ENCODE measurements at regions not wholly inside any gene's neighbourhood (a gene's known extent, or its start where the extent isn't known, plus 50 kb on each side); places are given as distances from the start of the nearest gene placed in this dataset.
"Not testable (repeated sequence)": the region's sequence is repeated elsewhere in the genome, so short reads cannot be mapped to it uniquely, and the experiment has no call there.

DNA sequence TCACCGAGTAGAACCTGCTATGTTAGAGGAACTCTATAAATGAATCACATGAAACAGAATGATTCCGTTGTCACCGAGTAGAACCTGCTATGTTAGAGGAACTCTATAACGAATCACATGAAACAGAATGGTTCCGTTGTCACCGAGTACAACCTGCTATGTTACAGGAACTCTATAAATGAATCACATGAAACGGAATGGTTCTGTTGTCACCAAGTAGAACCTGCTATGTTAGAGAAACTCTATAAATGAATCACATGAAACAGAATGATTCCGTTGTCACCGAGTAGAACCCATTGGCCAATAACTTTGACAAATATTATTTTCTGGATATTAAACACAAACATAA lies 309.1 kb upstream of the FRG1 start:
- DNase-seq = not testable (repeated sequence)

DNA sequence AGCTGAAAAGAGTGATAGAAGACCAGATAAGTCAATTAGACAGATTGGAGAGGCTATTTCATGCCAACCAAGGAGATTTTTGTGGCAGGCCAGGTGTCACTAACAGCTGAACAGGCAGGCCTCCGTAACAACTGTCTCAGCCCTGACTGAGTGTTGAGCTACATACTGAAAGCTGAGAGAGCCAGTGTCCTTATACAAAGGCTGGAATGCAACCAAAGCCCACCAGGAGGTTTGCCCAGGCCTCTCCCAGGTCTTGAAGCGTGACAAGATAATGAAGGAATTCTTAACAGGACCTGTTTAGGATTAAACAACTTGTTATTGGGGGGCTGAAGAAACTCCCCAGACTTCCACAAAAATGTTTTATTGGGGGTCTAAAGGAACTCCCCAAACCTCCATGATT lies 290.2 kb upstream of the FRG1 start:
- DNase-seq = not testable (repeated sequence)

DNA sequence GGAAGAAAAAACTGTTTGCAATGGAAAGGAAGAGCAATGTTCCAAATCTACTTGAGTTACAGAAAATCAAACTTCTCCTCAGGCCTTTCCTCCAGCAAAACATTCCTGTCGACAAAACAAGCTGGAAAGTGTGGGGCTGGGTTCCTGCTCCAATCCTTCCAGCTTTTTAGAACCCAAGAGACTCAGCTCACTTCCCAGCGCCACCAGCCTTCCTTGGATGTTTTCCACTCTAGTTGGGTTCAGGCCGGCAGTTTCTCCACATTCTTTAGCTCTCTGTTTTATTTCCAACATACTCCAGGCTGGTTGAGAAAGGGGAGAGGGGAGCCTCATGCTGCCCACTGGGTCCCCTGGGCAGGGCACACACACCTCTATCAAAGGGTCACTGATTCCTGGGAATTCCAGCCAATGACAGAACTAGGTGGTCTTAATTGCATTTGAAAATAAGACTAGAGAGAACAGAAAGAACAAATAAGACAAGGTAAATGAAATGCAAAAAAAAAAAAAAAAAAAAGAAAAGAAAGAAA lies 287.5 kb upstream of the FRG1 start:
- DNase-seq = not testable (repeated sequence)

DNA sequence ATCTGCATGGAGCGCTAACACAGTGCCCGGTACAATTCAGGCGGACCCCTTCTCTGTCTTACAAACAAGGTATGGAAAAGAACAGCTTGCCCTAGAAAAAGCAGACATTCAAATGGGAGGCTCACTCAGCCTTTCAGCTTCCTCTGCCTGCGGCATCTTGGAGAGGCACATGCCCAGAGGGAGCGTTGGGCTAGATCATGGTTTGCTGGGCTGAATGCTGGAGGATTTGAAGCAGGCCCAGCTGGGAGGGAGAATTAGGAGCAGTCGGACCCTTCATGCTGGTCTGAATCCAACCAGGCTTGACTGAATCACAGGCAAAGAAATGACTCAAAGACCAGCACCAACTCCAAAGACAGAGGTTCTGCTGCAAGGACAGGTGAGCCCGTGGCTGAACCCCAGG lies 286.7 kb upstream of the FRG1 start:
- DNase-seq = not testable (repeated sequence)

DNA sequence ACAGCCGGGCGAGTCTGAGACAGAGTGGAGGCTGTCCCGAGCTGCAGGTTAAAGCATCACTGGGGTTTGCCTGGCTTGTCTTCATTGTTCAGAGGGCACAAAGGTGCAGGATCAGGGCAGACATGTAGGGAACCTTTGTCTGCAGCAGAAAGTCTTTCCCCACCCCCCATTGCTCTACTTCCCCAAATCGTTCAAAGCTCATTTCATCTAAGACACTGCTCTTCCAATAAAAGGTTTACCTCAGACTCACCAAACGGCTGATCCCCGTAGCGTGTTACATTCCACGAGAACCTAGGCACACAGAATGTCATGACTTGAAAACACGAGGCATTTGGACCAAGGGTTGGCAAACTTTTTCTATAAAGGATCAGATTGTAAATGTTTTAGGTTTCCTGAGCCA lies 286.3 kb upstream of the FRG1 start:
- DNase-seq = not testable (repeated sequence)

DNA sequence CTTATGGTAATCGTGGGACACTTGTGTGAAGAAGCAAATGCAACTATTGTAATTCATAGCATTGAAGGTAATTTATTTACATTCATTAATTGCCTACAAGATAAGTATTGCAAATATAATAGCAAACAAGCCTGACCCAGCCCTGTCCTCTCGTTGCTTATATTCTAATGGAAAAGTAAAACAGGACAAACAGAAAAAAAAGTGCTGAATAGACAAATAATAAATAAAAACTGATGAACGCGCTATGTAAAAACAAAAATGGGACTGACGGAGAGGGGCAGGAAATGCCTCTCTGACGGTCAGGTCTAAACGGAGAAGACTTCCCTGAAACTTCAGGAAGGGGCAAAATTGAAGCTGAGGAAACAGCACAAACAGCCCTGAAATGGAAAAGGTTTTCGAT lies 284.9 kb upstream of the FRG1 start:
- DNase-seq = not testable (repeated sequence)

DNA sequence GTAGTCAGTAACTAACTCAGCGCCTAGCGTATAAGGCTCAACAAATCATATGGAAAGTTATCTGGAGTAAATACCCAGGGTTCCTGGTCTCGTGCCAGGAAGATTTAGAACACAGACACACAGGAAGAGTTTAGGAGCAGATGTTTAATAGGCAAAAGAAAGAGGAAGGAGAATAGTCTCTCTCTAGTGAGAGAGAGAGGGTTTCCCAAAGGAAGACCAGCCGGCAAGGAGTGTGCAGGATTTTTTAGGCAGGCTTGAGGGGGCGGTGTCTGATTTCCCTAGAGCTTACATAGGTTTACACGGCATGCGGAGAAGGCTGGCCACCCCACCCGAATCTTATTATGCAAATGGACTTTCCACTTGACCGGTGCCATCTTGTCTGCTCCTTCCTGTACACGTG lies 284.0 kb upstream of the FRG1 start:
- no peak for DNase-seq

DNA sequence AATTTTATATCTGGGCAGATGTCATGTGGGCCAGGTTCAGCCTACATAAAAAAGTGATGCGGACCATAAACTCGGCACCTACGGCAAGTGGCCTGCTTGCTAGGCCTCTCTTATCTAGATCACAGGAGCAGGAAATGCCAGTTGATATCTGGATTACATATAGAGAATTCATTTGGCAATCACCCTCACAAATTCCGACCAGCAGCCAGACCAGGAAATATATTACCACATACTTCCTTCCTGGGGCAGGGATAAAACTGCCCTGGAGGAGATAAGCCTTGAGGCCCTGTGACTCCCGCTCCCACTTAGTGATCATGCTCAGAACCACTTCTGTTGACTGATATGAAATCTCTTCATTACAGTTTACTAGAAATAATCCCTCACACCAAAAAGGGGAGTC lies 282.4 kb upstream of the FRG1 start:
- not testable (repeated sequence) for DNase-seq

DNA sequence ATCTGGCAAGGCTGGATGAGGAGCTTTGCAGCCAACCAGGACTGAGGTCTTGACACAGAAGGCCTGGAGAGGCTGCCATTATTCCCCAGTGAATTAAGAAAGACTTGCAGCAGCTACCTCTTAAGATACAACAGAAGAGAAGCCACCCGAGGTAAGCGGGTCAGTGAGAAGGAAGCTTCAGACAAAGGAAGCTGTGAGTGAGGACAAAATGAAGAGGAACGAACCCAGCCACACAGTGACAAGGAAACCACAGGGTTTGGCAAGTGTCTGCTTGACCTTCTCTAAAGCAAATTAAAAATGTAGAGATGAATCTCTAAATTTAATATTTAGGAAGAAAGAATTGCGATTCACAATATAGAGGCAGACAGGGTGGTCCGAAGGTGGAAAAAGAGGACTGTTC lies 281.8 kb upstream of the FRG1 start:
- DNase-seq = not testable (repeated sequence)

DNA sequence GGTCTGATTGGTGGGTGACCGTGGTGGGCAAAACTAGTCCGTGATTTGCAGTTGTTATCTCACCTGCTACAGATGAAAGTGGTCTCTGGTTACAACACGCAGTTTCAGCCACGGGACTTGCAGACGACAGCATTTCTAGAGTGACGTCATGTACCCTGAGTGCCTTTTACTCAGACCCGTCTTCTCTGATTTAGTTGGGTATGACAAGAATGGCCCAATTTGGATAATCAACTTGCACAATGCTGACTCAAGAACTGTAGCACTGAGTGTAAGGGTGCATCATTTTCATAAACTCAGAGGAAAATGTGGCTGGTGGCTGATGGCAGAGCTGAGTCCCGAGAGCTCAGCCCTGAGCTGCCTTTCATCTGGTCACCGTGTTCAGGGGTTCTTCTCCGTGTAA lies 281.4 kb upstream of the FRG1 start:
- DNase-seq = no peak

DNA sequence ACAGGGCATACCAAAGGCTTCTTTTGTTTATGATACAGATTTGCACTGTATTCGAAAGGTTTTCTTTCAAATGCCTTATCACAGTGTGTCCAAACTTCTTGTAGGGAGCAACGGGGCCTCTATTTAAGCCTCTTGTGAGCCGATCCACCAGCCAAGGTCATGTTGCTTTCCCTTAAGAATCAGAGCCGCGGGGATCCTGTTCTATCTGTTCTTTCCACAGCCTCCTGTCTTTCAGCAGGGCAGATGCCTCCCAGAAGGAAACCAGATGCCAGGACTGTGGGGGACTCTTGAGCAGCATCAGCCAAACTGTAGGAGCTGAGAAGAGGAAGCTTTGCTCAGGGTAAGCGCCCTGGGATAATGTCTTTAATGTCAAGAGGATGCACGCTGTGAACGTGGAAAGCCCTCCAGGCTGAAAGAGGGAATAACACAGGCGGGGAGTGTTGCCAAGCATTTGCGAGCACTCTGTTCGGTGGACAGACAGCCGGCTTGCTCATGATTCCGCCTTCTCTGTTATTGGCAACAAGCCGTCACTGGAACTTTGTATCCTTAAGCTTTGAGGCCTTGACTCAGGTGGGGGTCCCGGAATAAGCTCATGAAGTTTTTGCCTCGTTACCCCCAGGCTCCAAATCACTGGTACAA lies 279.8 kb upstream of the FRG1 start:
- no peak for DNase-seq

DNA sequence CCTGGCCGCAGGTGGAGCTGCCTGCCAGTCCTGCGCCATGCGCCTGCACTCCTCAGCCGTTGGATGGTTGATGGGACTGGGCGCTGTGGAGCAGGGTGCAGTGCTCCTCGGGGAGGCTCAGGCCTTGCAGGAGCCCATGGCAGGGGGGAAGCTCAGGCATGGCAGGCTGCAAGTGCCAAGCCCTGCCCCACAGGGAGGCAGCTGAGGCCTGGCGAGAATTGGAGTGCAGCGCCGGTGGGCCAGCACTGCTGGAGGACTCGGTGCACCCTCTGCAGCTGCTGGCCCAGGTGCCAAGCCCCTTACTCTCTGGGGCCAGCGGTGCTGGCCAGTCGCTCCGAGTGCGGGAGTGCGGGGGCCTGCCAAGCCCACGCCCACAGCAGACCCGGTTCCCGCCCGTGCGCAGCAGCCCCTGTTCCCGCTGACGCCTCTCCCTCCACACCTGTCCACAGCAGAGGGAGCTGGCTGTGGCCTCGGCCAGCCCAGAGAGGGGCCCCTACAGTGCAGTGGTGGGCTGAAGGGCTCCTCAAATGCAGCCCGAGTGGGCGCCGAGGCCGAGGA lies 275.9 kb upstream of the FRG1 start:
- DNase-seq = no peak

DNA sequence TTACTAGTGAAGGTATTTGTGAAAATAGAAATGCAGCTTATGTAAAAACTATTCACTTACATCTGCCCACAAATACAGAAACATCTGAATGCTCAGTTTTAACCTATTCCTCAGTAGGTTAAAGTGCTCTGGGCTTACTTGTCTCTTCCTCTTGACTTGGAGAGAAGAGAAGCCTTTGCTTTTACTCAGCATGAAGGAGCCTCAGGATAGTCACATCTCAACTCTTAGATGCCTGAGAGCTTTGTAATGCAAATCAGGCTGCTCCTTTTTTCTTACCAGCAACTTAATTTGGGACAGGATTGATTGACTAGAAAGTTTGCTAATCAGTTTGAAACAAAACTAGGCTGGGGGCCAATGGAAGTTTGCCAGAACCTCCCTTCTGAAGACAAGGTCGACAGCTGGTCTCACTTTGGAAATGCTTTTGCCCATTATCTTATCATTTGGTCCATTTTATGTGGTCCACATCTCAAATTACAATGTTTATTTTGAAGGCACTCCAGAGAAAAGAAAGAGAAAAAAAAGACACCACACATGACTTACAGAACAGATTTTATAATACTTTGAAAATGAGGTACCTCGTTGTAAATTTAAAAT lies 274.9 kb upstream of the FRG1 start:
- not testable (repeated sequence) for DNase-seq

DNA sequence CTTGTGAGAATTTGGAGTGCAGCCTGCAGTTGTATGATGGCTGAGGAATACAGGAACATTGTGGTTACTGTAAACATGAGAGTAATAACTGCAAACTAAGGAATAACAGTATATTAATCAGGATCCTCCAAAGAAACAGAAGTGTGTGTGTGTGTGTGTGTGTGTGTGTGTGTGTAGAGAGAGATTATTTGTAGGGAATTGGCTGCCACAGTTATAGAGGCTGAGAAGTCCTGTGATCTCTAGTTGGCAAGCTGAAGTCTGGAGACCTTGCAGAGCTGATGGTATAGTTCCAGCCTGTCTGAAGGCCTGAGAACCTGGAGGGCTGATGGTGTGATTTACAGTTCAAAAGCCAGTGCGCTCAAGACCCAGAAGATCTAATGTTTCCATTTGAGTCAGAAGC lies 273.3 kb upstream of the FRG1 start:
- DNase-seq = not testable (repeated sequence)

DNA sequence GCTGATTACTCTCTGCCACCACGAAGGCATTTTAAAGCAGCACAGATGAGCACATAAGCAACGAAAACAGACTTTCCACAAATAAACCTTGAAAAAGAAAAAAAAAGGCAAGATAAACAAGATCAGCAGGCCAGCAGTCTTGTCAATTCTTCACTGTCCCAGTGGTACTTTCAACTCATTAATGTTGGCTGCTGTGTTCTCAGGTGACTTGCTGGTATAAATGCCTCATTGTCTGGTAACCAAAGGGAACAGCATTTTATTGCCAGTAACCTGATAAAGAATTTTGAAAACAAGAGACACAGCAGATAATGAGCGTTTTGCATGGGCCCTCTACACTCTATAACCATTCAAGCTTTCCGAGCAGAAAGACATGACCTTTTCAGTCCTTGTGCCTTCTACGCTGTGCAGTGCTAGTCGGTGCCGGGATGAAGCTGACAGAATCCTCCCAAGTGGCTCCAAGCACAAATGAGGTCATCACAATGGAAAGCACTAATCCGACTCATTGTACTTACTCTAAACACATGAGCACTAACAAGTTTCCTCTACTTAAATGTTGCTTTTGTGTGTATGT lies 242.9 kb upstream of the FRG1 start:
- DNase-seq = not testable (repeated sequence)

DNA sequence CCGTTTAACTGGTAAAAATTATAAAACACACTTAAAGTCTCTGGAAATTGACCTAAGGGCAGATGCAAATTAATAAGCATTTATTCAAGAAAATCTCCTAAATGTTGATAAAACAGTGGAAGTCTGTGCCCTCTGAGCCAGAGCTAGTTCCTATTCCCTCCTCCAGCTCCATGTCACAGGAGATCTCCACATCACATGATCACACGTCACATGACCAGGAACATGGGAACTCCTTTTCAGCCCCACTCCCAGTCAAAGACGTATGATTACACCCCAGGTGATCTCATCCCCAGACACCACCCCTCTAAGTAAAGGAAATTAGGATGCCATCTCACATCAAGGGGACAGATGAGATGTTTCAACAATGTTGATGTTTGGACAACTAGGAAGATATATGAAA lies 237.7 kb upstream of the FRG1 start:
- DNase-seq = not testable (repeated sequence)

DNA sequence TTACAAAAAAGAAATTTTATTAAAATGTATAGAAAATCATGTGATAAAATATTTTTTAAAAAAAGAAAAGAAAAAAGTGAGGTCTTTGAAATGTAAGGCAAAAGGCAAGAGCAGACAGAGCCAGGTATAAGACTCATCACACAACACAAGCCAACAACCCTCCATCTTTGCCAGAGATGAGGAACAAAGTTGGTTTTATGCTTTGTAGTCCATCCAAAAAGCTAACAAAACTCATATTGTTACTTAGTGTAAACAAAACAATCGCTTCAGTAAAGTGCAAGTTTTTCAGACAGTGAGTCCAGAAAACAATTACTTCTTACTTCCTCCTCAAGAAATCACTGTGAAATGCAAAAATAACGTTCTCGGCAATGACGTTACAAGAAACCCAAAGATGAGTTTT lies 233.9 kb upstream of the FRG1 start:
- DNase-seq = not testable (repeated sequence)

DNA sequence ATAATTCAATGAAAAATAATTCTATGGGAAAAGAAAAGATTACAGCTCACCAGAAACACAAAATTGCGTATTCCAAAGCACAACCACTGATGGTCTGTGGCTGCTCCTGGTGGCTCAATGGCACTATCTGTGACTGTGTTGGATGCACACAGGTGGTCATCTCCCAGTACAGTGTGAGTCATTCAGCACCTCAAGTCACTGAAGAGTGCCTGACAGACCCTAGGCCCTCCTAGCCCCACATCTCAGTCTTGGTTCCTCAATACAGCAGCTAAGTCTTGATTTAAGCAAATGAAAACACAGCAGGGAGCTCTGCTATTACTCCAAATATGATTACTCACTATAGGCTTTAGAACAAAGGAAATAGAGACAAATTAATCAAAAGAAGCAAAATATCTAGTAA lies 233.4 kb upstream of the FRG1 start:
- not testable (repeated sequence) for DNase-seq

DNA sequence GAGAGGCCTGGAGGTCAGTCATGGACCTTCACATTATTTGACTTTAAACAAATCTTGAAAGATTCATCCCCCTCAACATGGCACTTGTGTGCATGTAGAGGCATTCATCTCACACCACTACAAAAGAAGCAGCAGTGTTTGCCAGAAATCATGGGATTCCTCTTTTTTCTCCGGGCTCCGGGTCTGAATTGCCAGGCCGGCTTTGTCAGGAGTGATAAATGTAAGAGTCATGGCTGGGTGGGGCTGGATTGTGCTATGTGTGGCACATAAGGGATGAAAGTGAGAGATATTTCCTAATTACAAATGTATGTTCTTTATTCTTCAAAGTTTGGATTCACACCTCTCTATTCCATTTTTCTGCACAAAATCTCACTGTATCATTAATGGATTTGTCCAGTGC lies 228.7 kb upstream of the FRG1 start:
- DNase-seq = not testable (repeated sequence)

DNA sequence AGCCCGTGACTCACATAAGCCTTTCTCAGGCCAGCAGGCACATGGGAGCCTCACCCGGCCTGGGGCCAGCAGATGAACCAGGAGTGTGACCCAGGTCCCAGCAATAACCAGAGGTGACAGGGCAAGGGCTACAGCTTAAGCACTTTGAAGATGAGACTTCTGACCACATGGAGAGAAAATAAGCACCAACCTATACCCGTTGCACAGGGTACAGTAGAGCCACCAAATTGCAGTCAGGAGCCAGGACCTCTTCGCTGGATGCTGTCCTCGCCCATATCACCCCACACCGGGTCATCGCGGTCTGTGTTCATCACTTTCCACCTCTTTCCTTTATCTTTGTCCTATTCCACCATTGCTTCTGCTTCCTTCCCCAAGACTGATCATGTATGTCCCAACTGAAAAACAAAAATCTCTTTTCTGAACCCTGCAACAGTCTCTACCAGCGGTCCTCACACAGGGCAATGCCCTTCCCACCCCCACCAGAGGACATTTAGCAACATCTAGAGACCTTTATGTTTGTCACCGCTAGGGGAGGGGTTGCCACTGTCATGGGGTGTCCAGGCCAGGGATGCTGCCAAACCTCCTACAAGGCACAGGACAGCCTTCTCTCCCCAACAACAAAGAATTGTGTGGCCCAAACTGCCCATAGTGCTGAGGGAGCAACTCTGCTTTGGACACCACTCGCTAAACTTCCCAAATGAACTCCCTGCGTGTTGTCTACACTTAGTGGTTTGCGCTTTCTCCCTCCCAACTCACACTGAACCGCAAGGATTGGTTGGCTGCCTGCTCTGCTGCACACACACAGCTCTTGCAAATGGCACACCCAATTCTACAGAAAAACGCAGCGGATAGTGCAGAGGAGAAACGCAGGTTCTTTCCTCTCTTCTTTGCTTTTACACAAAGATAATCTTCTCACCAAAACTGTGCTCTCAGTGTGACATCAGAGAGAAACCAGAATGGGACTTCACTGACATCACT lies 219.4 kb upstream of the FRG1 start:
- not testable (repeated sequence) for DNase-seq

DNA sequence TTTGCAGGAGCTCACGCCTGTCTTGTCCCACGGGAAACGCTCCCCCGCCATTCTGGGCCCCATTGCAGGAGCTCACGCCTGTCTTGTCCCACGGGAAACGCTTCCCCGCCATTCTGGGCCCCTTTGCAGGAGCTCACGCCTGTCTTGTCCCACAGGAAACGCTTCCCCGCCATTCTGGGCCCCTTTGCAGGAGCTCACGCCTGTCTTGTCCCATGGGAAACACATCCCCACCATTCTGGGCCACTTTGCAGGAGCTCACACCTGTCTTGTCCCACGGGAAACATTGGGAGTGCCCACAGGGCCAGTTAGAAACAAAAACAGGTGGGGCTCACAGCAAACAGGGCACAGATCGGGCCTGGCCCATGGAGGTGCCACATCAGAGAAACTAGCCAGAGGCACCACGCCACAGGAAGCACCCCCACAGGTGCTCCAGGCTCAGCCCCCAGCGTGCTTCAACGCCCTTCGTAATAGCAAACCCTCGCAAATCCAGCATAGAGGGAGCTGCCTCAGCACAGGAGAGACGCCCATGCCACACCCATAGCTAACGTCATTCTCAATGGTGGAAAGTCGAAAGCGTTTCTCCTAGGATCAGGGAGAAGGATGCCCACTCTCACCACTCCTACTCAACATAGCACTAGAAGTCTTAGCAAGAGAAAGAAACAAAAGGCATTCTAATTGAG lies 218.2 kb upstream of the FRG1 start:
- not testable (repeated sequence) for DNase-seq

DNA sequence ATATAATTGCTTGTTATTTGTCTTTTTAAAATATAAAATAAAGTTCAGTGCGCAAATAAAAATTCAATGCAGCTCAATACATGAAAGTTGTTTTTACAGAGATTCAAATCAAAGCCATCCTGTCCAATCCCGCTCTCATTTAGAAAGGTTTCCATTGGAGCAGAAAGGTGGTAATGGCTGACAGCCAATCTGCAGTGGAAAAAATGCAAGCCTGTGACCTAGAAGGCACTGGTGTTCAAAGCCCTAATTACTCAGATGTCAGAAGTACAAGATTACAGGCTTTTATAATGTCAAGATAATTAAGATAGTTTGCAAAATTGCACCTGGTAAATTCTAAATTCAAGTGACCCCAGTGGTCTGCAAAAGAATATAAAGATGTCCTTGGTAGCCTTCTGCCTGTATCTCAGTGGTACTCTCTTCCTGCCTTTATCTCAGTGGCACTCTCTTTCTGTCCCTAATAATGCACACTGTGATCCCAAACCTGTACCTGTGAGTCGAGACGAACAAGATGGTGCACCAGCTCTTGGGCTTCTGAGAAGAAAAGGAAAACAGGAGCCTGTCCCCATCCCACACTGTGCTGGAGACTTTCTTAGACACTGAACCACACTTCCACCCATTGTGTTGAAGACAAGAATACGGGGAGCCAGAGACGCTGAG lies 212.6 kb upstream of the FRG1 start:
- not testable (repeated sequence) for DNase-seq
